GM23338 (cell line): ENCODE measurements at regions not wholly inside any gene's neighbourhood (a gene's known extent, or its start where the extent isn't known, plus 50 kb on each side); places are given as distances from the start of the nearest gene placed in this dataset.

ENCODE experiments used
- ATAC-seq: fragments of 200-7000 bp; cut with Tn5 transposase; 3 replicates; pipeline ENCODE4 v1.9.1; 2020
- DNase-seq: peaks from one replicate; pipeline ENCODE4 v3.0.0-alpha.2; 2015; ENCODE audit warnings: low spot score
- H2AFZ ChIP-seq: fragments of 200-600 bp; sonication (generic); 2 replicates; pipeline ENCODE4 v1.8.0; 2016; ENCODE audit warnings: antibody characterized with exemption, mild to moderate bottlenecking, moderate library complexity
- H3F3A ChIP-seq: fragments of 200-600 bp; sonication (generic); replicated peaks from 2 replicates; pipeline ENCODE4 v1.8.0; 2017; ENCODE audit warnings: antibody characterized with exemption, mixed run types, low read depth
- H3K27ac ChIP-seq: fragments of 200-600 bp; sonication (generic); 2 replicates; pipeline ENCODE4 v1.6.1; 2016; ENCODE audit warnings: low read depth
- H3K27me3 ChIP-seq: fragments of 200-600 bp; sonication (generic); 2 replicates; pipeline ENCODE4 v1.8.0; 2016; ENCODE audit warnings: mild to moderate bottlenecking, mixed run types, moderate library complexity; ENCODE audit not compliant: insufficient read depth
- H3K36me3 ChIP-seq: fragments of 200-600 bp; sonication (generic); 2 replicates; pipeline ENCODE4 v1.8.0; 2016; ENCODE audit warnings: mild to moderate bottlenecking; ENCODE audit not compliant: insufficient read depth
- H3K4me1 ChIP-seq: fragments of 200-600 bp; sonication (generic); 2 replicates; pipeline ENCODE4 v1.8.0; 2016; ENCODE audit warnings: mild to moderate bottlenecking, moderate library complexity; ENCODE audit not compliant: insufficient read depth
- H3K4me2 ChIP-seq: fragments of 200-600 bp; sonication (generic); 2 replicates; pipeline ENCODE4 v1.7.1; 2017; ENCODE audit warnings: mixed run types
- H3K4me3 ChIP-seq: fragments of 200-600 bp; sonication (generic); 2 replicates; pipeline ENCODE4 v1.6.1; 2016; ENCODE audit warnings: mixed run types
- H3K79me2 ChIP-seq: fragments of 200-600 bp; sonication (generic); replicated peaks from 2 replicates; pipeline ENCODE4 v1.8.0; 2017; ENCODE audit warnings: mild to moderate bottlenecking; ENCODE audit not compliant: insufficient read depth
- H3K9me2 ChIP-seq: fragments of 200-600 bp; sonication (generic); 2 replicates; pipeline ENCODE4 v1.8.0; 2017; ENCODE audit not compliant: insufficient read depth
- H4K20me1 ChIP-seq: fragments of 200-600 bp; sonication (generic); replicated peaks from 2 replicates; pipeline ENCODE4 v1.8.0; 2017; ENCODE audit warnings: mild to moderate bottlenecking; ENCODE audit not compliant: insufficient read depth
- H3K27ac Mint-ChIP-seq: 2 replicates; pipeline ENCODE4 v1.8.0; 2020; ENCODE audit warnings: inconsistent platforms, mild to moderate bottlenecking, moderate library complexity, mixed read lengths
- H3K27me3 Mint-ChIP-seq: 3 replicates; pipeline ENCODE4 v1.8.0; 2022; ENCODE audit warnings: low read depth, mild to moderate bottlenecking, moderate library complexity, mixed read lengths, inconsistent platforms; ENCODE audit not compliant: insufficient read depth, poor library complexity
- H3K36me3 Mint-ChIP-seq: 3 replicates; pipeline ENCODE4 v1.8.0; 2021; ENCODE audit warnings: low read depth, mild to moderate bottlenecking, inconsistent platforms, moderate library complexity, mixed read lengths
- H3K4me1 Mint-ChIP-seq: 3 replicates; pipeline ENCODE4 v1.8.0; 2020; ENCODE audit warnings: mild to moderate bottlenecking, inconsistent platforms, mixed read lengths
- H3K4me3 Mint-ChIP-seq: 3 replicates; pipeline ENCODE4 v1.8.0; 2021; ENCODE audit warnings: moderate library complexity, mild to moderate bottlenecking, inconsistent platforms, mixed read lengths
- H3K9me3 Mint-ChIP-seq: 3 replicates; pipeline ENCODE4 v1.8.0; 2020; ENCODE audit warnings: moderate library complexity, mild to moderate bottlenecking, inconsistent platforms, mixed read lengths
- EZH2phosphoT487 ChIP-seq: fragments of 200-600 bp; sonication (generic); IDR thresholded peaks from one replicate; pipeline ENCODE4 v1.8.1; 2018; ENCODE audit warnings: antibody characterized with exemption; ENCODE audit not compliant: unreplicated experiment
- JUNB ChIP-seq: IDR thresholded peaks from one replicate; pipeline ENCODE4 v1.6.1; 2016; ENCODE audit warnings: antibody characterized with exemption; ENCODE audit not compliant: unreplicated experiment
- ZNF462 ChIP-seq: fragments of 250-450 bp; sonication (Bioruptor Pico); IDR thresholded peaks from 2 replicates; pipeline ENCODE4 v1.5.0; 2020; ENCODE audit warnings: mild to moderate bottlenecking, moderate library complexity
- TF ChIP-seq, protein P1 (sequence below): IDR thresholded peaks from one replicate; pipeline ENCODE4 v1.6.1; 2018; ENCODE audit warnings: antibody characterized with exemption; ENCODE audit not compliant: unreplicated experiment

- no peak for TF ChIP-seq ZNF462 (CRISPR knock-in tag)
- TF ChIP-seq, protein P1, sequence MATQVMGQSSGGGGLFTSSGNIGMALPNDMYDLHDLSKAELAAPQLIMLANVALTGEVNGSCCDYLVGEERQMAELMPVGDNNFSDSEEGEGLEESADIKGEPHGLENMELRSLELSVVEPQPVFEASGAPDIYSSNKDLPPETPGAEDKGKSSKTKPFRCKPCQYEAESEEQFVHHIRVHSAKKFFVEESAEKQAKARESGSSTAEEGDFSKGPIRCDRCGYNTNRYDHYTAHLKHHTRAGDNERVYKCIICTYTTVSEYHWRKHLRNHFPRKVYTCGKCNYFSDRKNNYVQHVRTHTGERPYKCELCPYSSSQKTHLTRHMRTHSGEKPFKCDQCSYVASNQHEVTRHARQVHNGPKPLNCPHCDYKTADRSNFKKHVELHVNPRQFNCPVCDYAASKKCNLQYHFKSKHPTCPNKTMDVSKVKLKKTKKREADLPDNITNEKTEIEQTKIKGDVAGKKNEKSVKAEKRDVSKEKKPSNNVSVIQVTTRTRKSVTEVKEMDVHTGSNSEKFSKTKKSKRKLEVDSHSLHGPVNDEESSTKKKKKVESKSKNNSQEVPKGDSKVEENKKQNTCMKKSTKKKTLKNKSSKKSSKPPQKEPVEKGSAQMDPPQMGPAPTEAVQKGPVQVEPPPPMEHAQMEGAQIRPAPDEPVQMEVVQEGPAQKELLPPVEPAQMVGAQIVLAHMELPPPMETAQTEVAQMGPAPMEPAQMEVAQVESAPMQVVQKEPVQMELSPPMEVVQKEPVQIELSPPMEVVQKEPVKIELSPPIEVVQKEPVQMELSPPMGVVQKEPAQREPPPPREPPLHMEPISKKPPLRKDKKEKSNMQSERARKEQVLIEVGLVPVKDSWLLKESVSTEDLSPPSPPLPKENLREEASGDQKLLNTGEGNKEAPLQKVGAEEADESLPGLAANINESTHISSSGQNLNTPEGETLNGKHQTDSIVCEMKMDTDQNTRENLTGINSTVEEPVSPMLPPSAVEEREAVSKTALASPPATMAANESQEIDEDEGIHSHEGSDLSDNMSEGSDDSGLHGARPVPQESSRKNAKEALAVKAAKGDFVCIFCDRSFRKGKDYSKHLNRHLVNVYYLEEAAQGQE, result no peak
Measured at GRCh38 chr18:1796636-1797035, 774.7 kb downstream of the METTL4 start (continued).

- no peak overlapping the region for H3K4me2 ChIP-seq
- H3K27me3 Mint-ChIP-seq, result no peaks in the 10 kb centered on the region
- no peaks in the 10 kb centered on the region for H3K4me1 Mint-ChIP-seq
- H2AFZ ChIP-seq, result no peak overlapping the region
- no peak overlapping the region for H3K4me3 ChIP-seq
- no peaks in the 10 kb centered on the region; the same call in 1 of the 3 replicates for H3K9me3 Mint-ChIP-seq
- H3K36me3 Mint-ChIP-seq, result no peaks in the 10 kb centered on the region
- ATAC-seq (no peak), DNase-seq (no peak)
- H3K27me3 ChIP-seq, result no peaks in the 10 kb centered on the region
- H3K4me3 Mint-ChIP-seq, result no peak overlapping the region
- H3K79me2 ChIP-seq, result no peaks in the 10 kb centered on the region
- no peaks in the 10 kb centered on the region for H3K36me3 ChIP-seq
- no peaks in the 10 kb centered on the region for H3F3A ChIP-seq
- no peak overlapping the region for H3K27ac Mint-ChIP-seq
- no peak for TF ChIP-seq JUNB
- TF ChIP-seq EZH2phosphoT487, result no peak
- no peaks in the 10 kb centered on the region for H3K9me2 ChIP-seq
- H3K27ac ChIP-seq, result no peak overlapping the region
- H4K20me1 ChIP-seq, result no peaks in the 10 kb centered on the region
- no peaks in the 10 kb centered on the region for H3K4me1 ChIP-seq
Measured at GRCh38 chr18:1797235-1797634, 774.1 kb downstream of the METTL4 start.
